22Rv1 (cell line): ENCODE measurements at regions not wholly inside any gene's neighbourhood (a gene's known extent, or its start where the extent isn't known, plus 50 kb on each side); places are given as distances from the start of the nearest gene placed in this dataset.

ENCODE experiments used
- ZFX ChIP-seq: fragments of 450-650 bp; IDR thresholded peaks from 2 replicates; pipeline ENCODE4 v1.6.1; 2017; ENCODE audit warnings: antibody characterized with exemption, borderline replicate concordance
- TF ChIP-seq, protein P1 (sequence below): fragments of 450-650 bp; IDR thresholded peaks from 2 replicates; pipeline ENCODE4 v1.5.1; 2017; ENCODE audit warnings: mild to moderate bottlenecking

DNA sequence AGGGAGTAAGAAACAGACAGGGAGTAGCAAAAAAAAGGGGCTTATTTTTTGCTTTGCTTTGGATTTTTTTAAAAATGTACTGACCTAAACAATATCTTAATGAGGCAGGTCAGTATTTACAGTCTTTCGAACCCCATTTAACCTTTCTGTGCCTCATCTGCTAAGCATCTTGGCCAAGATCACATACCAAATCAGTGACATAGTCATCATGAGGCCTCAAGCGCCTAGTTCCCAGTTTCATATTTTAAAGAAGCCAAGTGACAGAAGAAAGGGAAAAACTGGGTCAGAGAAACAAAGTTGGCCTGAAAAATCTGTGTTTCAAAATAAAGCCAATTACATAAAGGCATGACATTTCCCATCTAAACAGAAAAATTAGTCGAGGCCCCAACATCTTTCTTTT lies 94.6 kb upstream of the WDR44 start:
- TF ChIP-seq, protein P1, sequence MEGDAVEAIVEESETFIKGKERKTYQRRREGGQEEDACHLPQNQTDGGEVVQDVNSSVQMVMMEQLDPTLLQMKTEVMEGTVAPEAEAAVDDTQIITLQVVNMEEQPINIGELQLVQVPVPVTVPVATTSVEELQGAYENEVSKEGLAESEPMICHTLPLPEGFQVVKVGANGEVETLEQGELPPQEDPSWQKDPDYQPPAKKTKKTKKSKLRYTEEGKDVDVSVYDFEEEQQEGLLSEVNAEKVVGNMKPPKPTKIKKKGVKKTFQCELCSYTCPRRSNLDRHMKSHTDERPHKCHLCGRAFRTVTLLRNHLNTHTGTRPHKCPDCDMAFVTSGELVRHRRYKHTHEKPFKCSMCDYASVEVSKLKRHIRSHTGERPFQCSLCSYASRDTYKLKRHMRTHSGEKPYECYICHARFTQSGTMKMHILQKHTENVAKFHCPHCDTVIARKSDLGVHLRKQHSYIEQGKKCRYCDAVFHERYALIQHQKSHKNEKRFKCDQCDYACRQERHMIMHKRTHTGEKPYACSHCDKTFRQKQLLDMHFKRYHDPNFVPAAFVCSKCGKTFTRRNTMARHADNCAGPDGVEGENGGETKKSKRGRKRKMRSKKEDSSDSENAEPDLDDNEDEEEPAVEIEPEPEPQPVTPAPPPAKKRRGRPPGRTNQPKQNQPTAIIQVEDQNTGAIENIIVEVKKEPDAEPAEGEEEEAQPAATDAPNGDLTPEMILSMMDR, result no peak
- TF ChIP-seq ZFX, result no peak
